GM12878 (cell line): ENCODE measurements at regions not wholly inside any gene's neighbourhood (a gene's known extent, or its start where the extent isn't known, plus 50 kb on each side); places are given as distances from the start of the nearest gene placed in this dataset.

ENCODE experiments used
- ATAC-seq: fragments of 200-7000 bp; cut with Tn5 transposase; 3 replicates; pipeline ENCODE4 v1.9.1; 2020; ENCODE audit warnings: mild to moderate bottlenecking, moderate library complexity
- BruUV-seq: library from RNA; stranded (reverse); fragments of 400-500 nt; replicated peaks from 2 replicates; lab custom pipeline; 2021; lab: Mats Ljungman, UMichigan
- CTCF ChIA-PET: fragments of 300-600 bp; sonication (Branson Sonifier 250); formaldehyde crosslinking; extraction: SDS; loops from one replicate; lab custom pipeline; 2021; ENCODE audit warnings: inconsistent platforms; lab: Yijun Ruan, JAX
- POLR2A ChIA-PET: fragments of 350-600 bp; formaldehyde crosslinking; extraction: SDS; loops from one replicate; lab custom pipeline; 2021; ENCODE audit warnings: inconsistent platforms; lab: Charles Lee
- RAD21 ChIA-PET: fragments of 300-600 bp; sonication (Branson Sonifier 250); formaldehyde crosslinking; loops from one replicate; lab custom pipeline; 2023; ENCODE audit warnings: antibody characterized with exemption; ENCODE audit not compliant: unreplicated experiment; lab: Charles Lee
- SMC1A ChIA-PET: fragments of 300-600 bp; sonication (Branson Sonifier 250); formaldehyde crosslinking; loops from one replicate; lab custom pipeline; 2023; ENCODE audit not compliant: unreplicated experiment, uncharacterized antibody; lab: Charles Lee
- DNase-seq: peaks from one replicate; pipeline ENCODE4 v3.0.0-alpha.2; 2011; ENCODE audit warnings: low read depth, low spot score
- FAIRE-seq: peaks from 3 replicates; lab custom pipeline; 2011; peaks lifted over from hg19 to GRCh38; lab: Jason Lieb, UNC
- H2AFZ ChIP-seq: 2 replicates; pipeline ENCODE4 v1.6.0; 2011; ENCODE audit warnings: low read depth, low read length, control low read depth; ENCODE audit not compliant: control insufficient read depth
- H3K27ac ChIP-seq: 2 replicates; pipeline ENCODE4 v1.5.1; 2011; ENCODE audit warnings: control low read depth; ENCODE audit not compliant: control insufficient read depth, insufficient read depth
- H3K27me3 ChIP-seq, 2 experiments: replicated peaks in 1 of 2; 2 replicates each; pipeline versions ENCODE4 v1.6.0 to v1.6.1; 2011; ENCODE audit warnings: low read length in 1 of 2; ENCODE audit not compliant: control insufficient read depth in 2 of 2, insufficient read depth in 2 of 2
- H3K36me3 ChIP-seq, 2 experiments: 2 replicates each; pipeline ENCODE4 v1.5.1; 2011; ENCODE audit warnings: low read length in 1 of 2; ENCODE audit not compliant: control insufficient read depth in 2 of 2, insufficient read depth in 2 of 2
- H3K4me1 ChIP-seq: 2 replicates; pipeline ENCODE4 v1.6.1; 2011; ENCODE audit warnings: mild to moderate bottlenecking, low read length, moderate library complexity, mixed read lengths; ENCODE audit not compliant: control insufficient read depth, insufficient read depth
- H3K4me2 ChIP-seq: 2 replicates; pipeline ENCODE4 v1.6.0; 2011; ENCODE audit warnings: control low read depth; ENCODE audit not compliant: control insufficient read depth, insufficient read depth
- H3K4me3 ChIP-seq: fragments of 200-600 bp; sonication (generic); 2 replicates; pipeline ENCODE4 v1.5.1; 2016
- H3K79me2 ChIP-seq: 2 replicates; pipeline ENCODE4 v1.6.0; 2011; ENCODE audit warnings: low read length; ENCODE audit not compliant: control insufficient read depth, insufficient read depth
- H3K9ac ChIP-seq: 2 replicates; pipeline ENCODE4 v1.8.0; 2011; ENCODE audit warnings: low read length, control low read depth, mixed read lengths; ENCODE audit not compliant: control insufficient read depth, insufficient read depth
- H3K9me3 ChIP-seq: replicated peaks from 3 replicates; pipeline ENCODE4 v1.5.1; 2011; ENCODE audit warnings: mild to moderate bottlenecking, low read length; ENCODE audit not compliant: control insufficient read depth, insufficient read depth
- H4K20me1 ChIP-seq: 2 replicates; pipeline ENCODE4 v1.6.0; 2011; ENCODE audit not compliant: control insufficient read depth, insufficient read depth
- ASH2L ChIP-seq: fragments of 300-600, 200-600 bp; sonication (generic); IDR thresholded peaks from 2 replicates; pipeline ENCODE4 v1.6.1; 2017; ENCODE audit warnings: low read depth, mild to moderate bottlenecking, borderline replicate concordance
- BHLHE40 ChIP-seq, 2 experiments: fragments of 450-650 bp in 1 of 2; IDR thresholded peaks; 2 replicates each; pipeline ENCODE4 v1.6.1; 2011 to 2017; ENCODE audit warnings: low read depth in 2 of 2, borderline replicate concordance in 1 of 2, improper control_type of control experiment in 1 of 2, low read length in 1 of 2, mild to moderate bottlenecking in 1 of 2
- NR2C2 ChIP-seq: IDR thresholded peaks from 2 replicates; pipeline ENCODE4 v1.6.1; 2011; ENCODE audit warnings: borderline replicate concordance, low read depth; ENCODE audit not compliant: control insufficient read depth, insufficient read length
- PML ChIP-seq: IDR thresholded peaks from 2 replicates; pipeline ENCODE4 v1.6.1; 2012; ENCODE audit warnings: low read length, inconsistent platforms
- POLR2A ChIP-seq: IDR thresholded peaks from 2 replicates; pipeline ENCODE4 v1.6.1; 2011; ENCODE audit warnings: low read depth, mild to moderate bottlenecking, low read length
- RBBP5 ChIP-seq: fragments of 200-600 bp; sonication (generic); conservative IDR thresholded peaks from 2 replicates; pipeline ENCODE4 v1.6.1; 2016
- RELA ChIP-seq: fragments of 450-650 bp; IDR thresholded peaks from 2 replicates; pipeline ENCODE4 v1.8.0; 2014; ENCODE audit warnings: borderline replicate concordance; ENCODE audit not compliant: partially characterized antibody
- WGBS: methylation state at CpG from one replicate; pipeline ENCODE4 v1.1.6; 2016; ENCODE audit warnings: low lambda C conversion rate; ENCODE audit not compliant: insufficient replicate concordance, insufficient coverage; ENCODE audit errors: missing lambda C conversion rate; 5-methylcytosine and 5-hydroxymethylcytosine counted together
- in situ Hi-C: fragments of 300-500 bp; cut with MboI; formaldehyde crosslinking; loops from 9 replicates; pipeline ENCODE4 v1.14.3; 2018; ENCODE audit warnings: mixed read lengths
- intact Hi-C: fragments of 100-400 bp; cut with micrococcal nuclease; formaldehyde crosslinking; loops from one replicate; pipeline ENCODE4 v1.14.2; 2022; ENCODE audit not compliant: unreplicated experiment
- TF ChIP-seq, protein P1 (sequence below): fragments of 450-650 bp; IDR thresholded peaks from 2 replicates; pipeline ENCODE4 v1.6.1; 2014; ENCODE audit warnings: mild to moderate bottlenecking
- TF ChIP-seq, protein P2 (sequence below): fragments of 450-650 bp; IDR thresholded peaks from 2 replicates; pipeline ENCODE4 v1.6.1; 2017; ENCODE audit warnings: mild to moderate bottlenecking, moderate library complexity
- TF ChIP-seq, protein P3 (sequence below): fragments of 450-650 bp; IDR thresholded peaks from 2 replicates; pipeline ENCODE4 v1.6.1; 2017; ENCODE audit warnings: low read depth, mild to moderate bottlenecking, moderate library complexity
- TF ChIP-seq, protein P4 (sequence below): fragments of 450-650 bp; formaldehyde crosslinking; IDR thresholded peaks from 2 replicates; pipeline ENCODE4 v1.4.0; 2022; ENCODE audit warnings: mild to moderate bottlenecking, moderate library complexity

DNA sequence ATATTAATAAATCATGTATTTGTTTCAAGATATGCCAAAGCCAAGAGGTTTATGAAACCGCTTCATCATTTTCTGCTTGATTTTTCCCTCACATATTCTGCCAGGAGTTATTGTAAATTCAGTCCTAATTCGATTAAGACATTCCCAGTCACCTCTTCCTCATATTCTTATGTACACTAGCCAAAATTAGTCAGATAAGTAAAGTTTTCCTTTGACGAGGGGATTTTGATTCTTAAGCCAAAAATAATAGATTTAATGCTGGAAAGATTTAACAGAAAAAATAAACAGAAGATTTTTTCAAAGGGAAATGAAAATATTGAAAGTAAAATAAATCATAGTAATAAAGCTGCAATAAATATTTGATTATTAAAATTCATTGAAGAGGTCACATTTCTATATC, 51.0 kb upstream of the VEGFC start:
- H3K9ac ChIP-seq = no peak overlapping the region
- H3K4me2 ChIP-seq = no peak overlapping the region
- ChIA-PET POLR2A (no interaction called here), RAD21 (no interaction called here), CTCF (interaction anchor here (0.6 kb wide), 1 partner anchor 1002 kb away, joined by 3 read pairs; no protein-coding TSS in a partner anchor), SMC1A (no interaction called here)
- H3K27me3 ChIP-seq = no peaks in the 10 kb centered on the region
- FAIRE-seq (no peak), DNase-seq (no peak), ATAC-seq (no peak)
- H3K4me3 ChIP-seq = no peak overlapping the region
- in situ Hi-C loops (no loop called here), intact Hi-C loops (no loop called here)
- H4K20me1 ChIP-seq = no peaks in the 10 kb centered on the region
- no peaks in the 10 kb centered on the region for H3K79me2 ChIP-seq
- BruUV-seq = no TSS peak
- no peaks in the 10 kb centered on the region for H3K9me3 ChIP-seq
- no peak overlapping the region for H3K27ac ChIP-seq
- H3K4me1 ChIP-seq = no peaks in the 10 kb centered on the region
- H2AFZ ChIP-seq = no peak overlapping the region
- TF ChIP-seq POLR2A (no peak), RELA (no peak), RBBP5 (no peak), NR2C2 (no peak), ASH2L (no peak), PML (no peak), BHLHE40 (IDR thresholded peaks at IDR 0.05; ENCODE audit: borderline replicate concordance in 1 of 2, low read depth in 2 of 2, low read length in 1 of 2) (no peak)
- TF ChIP-seq, protein P1, sequence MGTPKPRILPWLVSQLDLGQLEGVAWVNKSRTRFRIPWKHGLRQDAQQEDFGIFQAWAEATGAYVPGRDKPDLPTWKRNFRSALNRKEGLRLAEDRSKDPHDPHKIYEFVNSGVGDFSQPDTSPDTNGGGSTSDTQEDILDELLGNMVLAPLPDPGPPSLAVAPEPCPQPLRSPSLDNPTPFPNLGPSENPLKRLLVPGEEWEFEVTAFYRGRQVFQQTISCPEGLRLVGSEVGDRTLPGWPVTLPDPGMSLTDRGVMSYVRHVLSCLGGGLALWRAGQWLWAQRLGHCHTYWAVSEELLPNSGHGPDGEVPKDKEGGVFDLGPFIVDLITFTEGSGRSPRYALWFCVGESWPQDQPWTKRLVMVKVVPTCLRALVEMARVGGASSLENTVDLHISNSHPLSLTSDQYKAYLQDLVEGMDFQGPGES = no peak
- TF ChIP-seq, protein P2, sequence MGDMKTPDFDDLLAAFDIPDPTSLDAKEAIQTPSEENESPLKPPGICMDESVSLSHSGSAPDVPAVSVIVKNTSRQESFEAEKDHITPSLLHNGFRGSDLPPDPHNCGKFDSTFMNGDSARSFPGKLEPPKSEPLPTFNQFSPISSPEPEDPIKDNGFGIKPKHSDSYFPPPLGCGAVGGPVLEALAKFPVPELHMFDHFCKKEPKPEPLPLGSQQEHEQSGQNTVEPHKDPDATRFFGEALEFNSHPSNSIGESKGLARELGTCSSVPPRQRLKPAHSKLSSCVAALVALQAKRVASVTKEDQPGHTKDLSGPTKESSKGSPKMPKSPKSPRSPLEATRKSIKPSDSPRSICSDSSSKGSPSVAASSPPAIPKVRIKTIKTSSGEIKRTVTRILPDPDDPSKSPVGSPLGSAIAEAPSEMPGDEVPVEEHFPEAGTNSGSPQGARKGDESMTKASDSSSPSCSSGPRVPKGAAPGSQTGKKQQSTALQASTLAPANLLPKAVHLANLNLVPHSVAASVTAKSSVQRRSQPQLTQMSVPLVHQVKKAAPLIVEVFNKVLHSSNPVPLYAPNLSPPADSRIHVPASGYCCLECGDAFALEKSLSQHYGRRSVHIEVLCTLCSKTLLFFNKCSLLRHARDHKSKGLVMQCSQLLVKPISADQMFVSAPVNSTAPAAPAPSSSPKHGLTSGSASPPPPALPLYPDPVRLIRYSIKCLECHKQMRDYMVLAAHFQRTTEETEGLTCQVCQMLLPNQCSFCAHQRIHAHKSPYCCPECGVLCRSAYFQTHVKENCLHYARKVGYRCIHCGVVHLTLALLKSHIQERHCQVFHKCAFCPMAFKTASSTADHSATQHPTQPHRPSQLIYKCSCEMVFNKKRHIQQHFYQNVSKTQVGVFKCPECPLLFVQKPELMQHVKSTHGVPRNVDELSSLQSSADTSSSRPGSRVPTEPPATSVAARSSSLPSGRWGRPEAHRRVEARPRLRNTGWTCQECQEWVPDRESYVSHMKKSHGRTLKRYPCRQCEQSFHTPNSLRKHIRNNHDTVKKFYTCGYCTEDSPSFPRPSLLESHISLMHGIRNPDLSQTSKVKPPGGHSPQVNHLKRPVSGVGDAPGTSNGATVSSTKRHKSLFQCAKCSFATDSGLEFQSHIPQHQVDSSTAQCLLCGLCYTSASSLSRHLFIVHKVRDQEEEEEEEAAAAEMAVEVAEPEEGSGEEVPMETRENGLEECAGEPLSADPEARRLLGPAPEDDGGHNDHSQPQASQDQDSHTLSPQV = no peak
- TF ChIP-seq, protein P3, sequence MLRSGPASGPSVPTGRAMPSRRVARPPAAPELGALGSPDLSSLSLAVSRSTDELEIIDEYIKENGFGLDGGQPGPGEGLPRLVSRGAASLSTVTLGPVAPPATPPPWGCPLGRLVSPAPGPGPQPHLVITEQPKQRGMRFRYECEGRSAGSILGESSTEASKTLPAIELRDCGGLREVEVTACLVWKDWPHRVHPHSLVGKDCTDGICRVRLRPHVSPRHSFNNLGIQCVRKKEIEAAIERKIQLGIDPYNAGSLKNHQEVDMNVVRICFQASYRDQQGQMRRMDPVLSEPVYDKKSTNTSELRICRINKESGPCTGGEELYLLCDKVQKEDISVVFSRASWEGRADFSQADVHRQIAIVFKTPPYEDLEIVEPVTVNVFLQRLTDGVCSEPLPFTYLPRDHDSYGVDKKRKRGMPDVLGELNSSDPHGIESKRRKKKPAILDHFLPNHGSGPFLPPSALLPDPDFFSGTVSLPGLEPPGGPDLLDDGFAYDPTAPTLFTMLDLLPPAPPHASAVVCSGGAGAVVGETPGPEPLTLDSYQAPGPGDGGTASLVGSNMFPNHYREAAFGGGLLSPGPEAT = no peak
- TF ChIP-seq, protein P4, sequence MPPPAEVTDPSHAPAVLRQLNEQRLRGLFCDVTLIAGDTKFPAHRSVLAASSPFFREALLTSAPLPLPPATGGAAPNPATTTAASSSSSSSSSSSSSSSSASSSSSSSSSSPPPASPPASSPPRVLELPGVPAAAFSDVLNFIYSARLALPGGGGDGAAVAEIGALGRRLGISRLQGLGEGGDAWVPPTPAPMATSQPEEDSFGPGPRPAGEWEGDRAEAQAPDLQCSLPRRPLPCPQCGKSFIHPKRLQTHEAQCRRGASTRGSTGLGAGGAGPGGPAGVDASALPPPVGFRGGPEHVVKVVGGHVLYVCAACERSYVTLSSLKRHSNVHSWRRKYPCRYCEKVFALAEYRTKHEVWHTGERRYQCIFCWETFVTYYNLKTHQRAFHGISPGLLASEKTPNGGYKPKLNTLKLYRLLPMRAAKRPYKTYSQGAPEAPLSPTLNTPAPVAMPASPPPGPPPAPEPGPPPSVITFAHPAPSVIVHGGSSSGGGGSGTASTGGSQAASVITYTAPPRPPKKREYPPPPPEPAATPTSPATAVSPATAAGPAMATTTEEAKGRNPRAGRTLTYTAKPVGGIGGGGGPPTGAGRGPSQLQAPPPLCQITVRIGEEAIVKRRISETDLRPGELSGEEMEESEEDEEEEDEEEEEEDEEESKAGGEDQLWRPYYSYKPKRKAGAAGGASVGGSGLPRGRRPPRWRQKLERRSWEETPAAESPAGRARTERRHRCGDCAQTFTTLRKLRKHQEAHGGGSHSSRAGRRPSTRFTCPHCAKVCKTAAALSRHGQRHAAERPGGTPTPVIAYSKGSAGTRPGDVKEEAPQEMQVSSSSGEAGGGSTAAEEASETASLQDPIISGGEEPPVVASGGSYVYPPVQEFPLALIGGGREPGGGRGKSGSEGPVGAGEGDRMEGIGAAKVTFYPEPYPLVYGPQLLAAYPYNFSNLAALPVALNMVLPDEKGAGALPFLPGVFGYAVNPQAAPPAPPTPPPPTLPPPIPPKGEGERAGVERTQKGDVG (CRISPR knock-in tag) = no peak
- no peaks in the 10 kb centered on the region for H3K36me3 ChIP-seq
- 26% methylated on average over 3 of the region's 3 CpGs for WGBS
